SK-N-DZ (cell line): ENCODE measurements at regions not wholly inside any gene's neighbourhood (a gene's known extent, or its start where the extent isn't known, plus 50 kb on each side); places are given as distances from the start of the nearest gene placed in this dataset.
"Not testable (repeated sequence)": the region's sequence is repeated elsewhere in the genome, so short reads cannot be mapped to it uniquely, and the experiment has no call there.

Experiments
- DNase-seq: peaks from one replicate; pipeline ENCODE4 v3.0.0-alpha.2; 2015; ENCODE audit warnings: low spot score

- no peak for DNase-seq
Measured at GRCh38 chr16:51261919-51262318, 110.8 kb upstream of the SALL1 start.

DNA sequence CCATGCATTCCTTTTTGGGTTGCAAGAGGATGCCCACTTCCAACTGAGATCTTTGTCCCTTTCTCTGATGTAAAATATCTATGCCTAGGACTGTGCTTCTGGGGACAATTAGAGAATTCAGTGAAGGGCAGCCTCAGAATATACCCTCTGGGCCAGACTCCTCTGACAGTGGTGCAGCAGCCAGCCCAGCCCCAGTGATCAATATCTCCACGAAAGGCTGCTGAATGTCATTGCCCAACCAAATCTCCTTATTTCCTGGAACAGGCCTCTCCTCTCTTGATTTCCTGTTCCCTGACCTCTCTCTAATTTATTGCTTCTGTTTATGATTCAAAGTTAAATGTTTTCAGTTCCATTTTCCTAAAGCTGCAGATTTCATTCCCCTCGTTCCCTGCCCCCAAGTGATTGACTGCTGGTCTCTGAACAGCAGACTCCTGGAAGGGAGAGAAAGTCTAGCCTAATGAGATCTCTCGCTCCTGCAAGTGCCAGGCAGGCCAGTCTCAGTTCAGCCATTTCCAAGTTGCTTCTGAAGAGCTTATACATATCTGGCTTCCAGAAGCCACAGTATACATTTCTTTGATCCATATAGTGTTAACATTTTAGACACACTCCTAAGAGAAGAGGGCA is 104.4 kb upstream of the SALL1 start:
- no peak for DNase-seq

DNA sequence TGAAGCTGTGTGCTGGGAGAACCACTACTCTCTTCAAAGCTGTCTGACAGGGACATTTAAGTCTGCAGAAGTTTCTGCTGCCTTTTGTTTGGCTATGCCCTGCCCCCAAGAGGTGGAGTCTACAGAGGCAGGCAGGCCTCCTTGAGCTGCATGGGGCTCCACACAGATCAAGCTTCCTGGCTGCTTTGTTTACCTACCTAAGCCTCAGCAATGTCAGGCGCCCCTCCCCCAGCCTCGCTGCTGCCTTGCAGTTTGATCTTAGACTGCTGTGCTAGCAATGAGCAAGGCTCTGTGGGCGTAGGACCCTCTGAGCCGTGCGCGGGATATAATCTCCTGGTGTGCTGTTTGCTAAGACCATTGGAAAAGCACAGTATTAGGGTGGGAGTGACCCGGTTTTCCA is 103.3 kb upstream of the SALL1 start:
- DNase-seq = not testable (repeated sequence)

DNA sequence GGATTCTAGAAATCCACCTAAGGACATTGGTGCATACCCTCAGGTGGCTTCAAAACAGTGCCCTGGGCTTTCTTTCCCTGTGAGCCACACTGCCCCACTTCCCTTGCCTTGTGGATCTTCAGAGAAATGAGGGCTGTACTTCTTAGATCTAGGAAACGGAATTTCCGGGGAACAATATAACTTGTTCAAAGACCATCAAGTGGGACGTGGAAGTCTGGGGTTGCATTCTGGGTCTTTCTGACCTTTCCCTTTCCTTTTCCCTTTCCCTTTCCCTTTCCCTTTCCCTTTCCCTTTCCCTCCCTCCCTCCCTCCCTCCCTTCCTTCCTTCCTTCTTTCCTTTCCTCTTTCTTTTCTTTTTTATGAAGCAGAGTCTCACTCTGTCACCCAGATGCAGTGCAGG is 97.1 kb upstream of the SALL1 start:
- DNase-seq = no peak

- no peak for DNase-seq
Measured at GRCh38 chr16:51245658-51245995, 94.6 kb upstream of the SALL1 start.

DNA sequence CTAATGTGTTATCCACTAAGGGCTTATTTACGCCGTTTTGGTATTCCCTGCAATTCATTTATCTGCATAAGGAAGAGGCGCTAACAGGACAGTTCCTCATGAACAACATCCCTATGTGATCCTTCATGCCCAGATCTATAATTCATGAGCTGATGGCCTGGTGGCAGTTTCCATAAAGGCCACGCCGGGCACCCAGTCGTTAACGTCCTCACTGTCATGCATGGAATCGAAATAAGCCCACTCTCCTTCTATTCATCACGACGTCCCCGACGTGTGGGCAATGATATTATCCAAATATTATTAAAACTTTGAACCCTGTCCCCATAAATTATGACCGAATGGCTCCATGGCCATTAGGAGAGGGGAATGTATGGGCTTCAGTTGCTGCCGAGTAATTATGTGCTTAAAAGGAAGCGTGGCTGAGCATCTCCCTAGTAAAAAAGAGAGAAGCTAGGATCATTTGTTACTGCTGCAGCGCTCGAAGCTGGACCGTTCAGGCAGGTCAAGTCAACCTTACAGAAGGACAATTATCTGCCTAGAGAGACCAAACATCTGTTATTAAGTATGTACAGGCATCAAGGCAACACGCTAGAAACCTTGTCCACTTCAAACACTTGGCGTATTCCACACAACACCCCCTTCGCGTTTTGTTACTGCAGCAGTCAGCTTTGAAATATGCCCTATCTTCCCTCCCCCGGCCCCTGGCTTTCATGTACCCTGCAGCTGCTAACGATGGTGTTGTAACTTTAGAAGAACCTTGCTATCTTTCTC is 94.0 kb upstream of the SALL1 start:
- DNase-seq = no peak

DNA sequence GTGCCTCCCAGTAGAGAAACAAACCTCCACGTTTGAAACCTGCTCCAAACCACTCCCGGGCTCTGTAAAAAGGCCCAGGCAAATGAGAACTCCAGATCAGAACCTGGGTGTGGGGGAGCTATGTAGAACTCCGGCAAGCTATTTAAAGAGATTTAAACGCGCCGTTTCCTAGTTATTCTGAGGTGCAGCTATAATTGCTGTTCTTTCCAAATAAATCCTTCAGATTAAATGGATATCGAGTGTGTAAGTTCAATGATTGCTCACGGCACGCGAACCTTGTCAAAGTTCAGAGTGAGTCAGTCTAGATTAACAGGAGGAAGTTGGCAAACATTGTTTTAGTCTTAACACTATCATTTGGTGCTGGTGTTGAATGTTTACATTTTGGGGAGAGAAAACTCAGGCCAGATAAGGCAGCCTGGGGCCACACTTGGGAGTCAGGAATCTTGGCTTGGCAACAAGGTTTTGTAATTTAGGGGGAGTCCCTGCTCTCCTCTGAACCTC is 92.9 kb upstream of the SALL1 start:
- no peak for DNase-seq

- no peak for DNase-seq
Measured at GRCh38 chr16:51242296-51242994, 91.4 kb upstream of the SALL1 start.

- DNase-seq = no peak
Measured at GRCh38 chr16:51239196-51239595, 88.1 kb upstream of the SALL1 start.

GRCh38 chr16:51237861-51238378 is 86.8 kb upstream of the SALL1 start:
- no peak for DNase-seq

DNA sequence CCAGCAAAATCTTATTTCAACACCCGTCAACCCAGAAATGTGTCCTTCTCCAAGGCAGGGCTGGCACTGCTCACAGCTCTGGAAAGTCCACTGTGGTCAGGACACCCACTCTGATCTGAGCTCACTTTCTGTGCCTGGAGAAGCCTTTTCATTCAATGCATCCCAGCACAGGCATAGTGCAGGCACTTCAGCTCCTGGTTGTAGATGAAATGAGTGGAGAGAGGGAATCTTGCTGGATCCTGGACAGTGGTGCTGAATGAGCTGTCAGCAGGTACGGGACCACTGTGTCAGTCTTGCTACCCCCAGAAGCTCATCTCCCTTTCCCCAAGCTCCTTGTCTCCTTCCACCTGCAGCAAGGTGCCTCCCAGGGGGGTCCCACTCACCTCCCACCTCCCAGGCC is 86.1 kb upstream of the SALL1 start:
- no peak for DNase-seq

DNA sequence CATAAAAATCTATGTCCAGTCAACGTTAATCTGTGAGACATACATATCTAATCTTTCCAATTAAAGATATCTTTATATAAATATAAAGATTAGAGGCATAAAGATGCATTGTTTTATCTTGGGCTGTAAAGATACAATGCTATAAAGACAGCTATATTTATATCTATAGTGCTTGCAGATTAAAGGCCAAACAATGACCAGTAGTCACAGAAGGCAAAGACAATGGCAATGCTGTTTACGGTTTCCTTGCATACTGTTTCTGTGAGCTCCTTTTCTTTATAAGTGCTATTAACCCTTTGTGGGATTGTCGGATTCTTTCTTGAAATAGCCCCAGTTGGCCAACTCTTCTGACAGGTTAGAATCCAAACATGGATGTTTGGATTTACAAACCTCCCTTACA is 85.5 kb upstream of the SALL1 start:
- DNase-seq = no peak

DNA sequence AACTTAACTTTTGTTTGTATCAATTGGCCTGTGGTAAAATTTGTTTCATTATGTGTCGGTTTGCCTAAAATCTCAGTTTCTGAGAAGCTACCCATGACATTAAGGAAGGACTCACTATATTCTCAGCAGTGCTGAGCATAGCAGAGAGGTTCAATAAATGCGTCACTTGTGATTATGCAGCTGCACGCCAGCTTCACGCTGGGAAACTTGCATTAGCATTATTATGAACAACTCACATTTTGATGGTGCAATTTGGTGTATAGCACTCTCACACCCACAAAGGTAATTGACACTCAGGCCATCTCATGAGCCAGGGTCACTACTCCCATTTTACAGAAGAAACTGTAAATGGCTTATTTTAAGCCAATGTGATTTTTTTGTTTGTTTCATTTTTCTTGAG is 80.6 kb upstream of the SALL1 start:
- DNase-seq = no peak

DNA sequence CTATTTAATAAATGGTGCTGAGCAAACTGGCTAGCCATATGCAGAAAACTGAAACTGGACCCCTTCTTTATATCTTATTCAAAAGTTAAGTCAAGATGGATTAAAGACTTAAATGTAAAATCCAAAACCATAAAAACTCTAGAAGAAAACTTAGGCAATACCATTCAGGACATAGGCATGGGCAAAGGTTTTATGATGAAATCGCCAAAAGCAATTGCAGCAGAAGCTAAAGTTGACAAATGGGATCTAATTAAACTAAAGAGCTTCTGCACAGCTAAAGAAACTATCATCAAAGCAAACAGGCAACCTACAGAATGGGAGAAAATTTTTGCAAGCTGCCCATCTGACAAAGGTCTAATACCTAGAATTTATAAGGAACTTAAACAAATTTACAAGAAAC is 79.0 kb upstream of the SALL1 start:
- not testable (repeated sequence) for DNase-seq

DNA sequence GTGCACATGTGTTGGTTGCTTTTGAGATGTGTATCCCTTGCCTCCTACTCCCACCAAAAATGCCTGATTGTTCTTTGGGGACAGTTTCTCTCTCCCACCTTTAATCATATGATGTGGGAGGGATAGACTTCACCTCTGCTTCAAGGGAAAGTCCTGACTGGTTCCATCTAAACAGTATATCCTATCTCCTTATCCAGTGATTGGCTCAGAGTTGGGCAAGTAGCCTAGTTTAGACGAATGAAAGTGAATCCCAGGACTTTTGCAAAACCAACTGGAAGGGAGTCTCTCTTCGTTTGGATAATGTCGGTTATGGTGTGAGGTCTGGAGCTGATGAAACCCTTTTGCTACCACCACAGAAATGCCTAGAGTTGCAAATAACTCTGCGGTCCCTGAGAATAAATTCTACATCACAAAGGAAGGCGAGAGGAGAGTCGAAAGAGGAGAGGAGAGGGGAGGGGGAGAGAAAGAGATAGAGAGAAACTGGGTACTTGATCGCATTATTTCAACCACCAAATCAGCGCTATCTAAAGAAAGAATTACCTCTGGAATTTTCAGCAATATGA is 77.1 kb upstream of the SALL1 start:
- no peak for DNase-seq

DNA sequence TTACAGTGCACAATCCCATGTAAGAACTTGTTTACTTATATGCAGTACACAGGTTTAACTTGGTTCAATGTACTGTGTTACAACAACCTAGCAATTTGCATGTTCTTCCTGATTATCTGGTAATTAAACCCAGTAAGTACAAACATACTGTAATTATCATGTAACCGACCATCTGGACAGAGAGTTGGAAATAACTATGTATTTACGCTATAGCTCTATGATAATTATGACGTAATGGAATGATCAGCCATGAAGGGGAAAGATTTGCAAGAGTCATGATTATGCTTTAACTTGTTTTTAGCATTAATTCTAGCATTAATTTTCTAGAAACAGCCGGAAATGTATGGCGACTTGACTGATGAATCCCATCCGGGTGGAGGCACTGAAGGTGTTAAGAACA is 74.8 kb upstream of the SALL1 start:
- no peak for DNase-seq

DNA sequence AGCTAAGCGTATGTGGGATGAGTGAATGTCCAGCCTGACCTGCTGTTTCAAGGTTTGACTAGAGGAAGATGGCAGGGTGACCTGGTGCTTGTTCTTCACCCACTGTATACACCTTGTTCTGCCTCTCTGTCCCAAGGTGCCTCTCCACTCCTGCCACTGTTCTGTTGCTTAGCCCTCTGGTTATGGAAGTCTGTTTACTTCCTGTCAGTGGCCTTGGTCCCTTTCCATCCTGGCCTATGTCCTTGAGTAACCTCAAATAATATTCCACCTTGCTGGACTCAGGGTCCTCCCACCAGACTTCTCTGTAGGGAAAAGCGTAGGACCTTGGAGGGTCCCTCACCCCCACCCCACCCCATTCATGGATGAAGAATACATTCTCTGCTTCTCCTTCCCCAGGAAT is 73.2 kb upstream of the SALL1 start:
- DNase-seq = no peak

- DNase-seq = no peak
Measured at GRCh38 chr16:51222016-51222415, 70.9 kb upstream of the SALL1 start.

GRCh38 chr16:51211148-51211547 is 60.1 kb upstream of the SALL1 start:
- no peak for DNase-seq

DNA sequence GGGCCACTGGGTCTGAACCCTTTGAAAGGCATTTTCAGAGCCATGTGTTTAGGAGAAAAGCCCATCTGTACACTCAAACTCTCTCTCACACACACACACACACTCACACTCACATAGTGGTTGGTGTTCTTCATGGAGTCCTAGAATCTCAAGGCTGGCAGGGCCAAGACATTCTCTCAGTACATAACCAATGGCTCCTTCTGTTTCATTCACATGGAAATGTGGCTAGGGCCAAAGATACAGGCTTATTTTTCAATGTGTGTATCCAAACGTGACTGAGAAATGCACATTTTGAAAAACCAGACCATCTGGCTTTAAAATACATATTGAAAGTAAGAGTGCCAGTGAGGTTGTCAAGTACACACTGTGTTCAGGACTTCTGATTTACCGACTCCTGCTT is 59.0 kb upstream of the SALL1 start:
- DNase-seq = no peak

DNA sequence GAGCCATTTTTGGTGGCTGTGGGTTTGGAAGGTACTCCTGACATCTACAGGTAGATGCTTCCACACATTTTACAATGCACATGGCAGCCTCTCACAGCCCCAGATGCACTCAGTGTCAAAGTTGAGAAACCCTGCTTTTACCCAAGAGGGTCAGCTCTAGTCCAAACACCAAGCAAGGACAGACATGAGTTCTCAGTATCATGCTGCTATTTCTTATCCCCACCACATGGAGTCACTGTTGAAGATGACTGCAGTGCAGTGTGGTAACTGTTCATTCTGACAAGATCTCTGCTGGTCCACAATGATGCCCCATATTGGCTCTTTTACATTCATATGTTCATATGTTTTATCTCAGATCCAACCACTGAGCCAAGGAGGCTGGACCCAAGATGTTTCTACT is 50.5 kb upstream of the SALL1 start:
- no peak for DNase-seq
